Chondrocyte (in vitro differentiated cells): ENCODE measurements at regions not wholly inside any gene's neighbourhood (a gene's known extent, or its start where the extent isn't known, plus 50 kb on each side); places are given as distances from the start of the nearest gene placed in this dataset.

Experiments
- DNase-seq: peaks from one replicate; pipeline ENCODE4 v3.0.0; 2021; ENCODE audit warnings: mixed read lengths, low spot score
- H3K27ac Mint-ChIP-seq: one replicate; pipeline ENCODE4 v1.8.0; 2021; ENCODE audit warnings: mild to moderate bottlenecking, moderate library complexity, mixed read lengths; ENCODE audit not compliant: unreplicated experiment
- H3K27me3 Mint-ChIP-seq: 2 replicates; pipeline ENCODE4 v1.8.0; 2021; ENCODE audit warnings: low read depth, mixed read lengths
- H3K36me3 Mint-ChIP-seq: 2 replicates; pipeline ENCODE4 v1.8.0; 2021; ENCODE audit warnings: low read depth, mixed read lengths
- H3K4me1 Mint-ChIP-seq: 2 replicates; pipeline ENCODE4 v1.8.0; 2021; ENCODE audit warnings: low read depth, mild to moderate bottlenecking, mixed read lengths
- H3K4me3 Mint-ChIP-seq: one replicate; pipeline ENCODE4 v1.8.0; 2021; ENCODE audit warnings: mild to moderate bottlenecking, moderate library complexity, mixed read lengths; ENCODE audit not compliant: unreplicated experiment
- H3K9me3 Mint-ChIP-seq: 2 replicates; pipeline ENCODE4 v1.8.0; 2021; ENCODE audit warnings: low read depth, mixed read lengths
- CTCF ChIP-seq: fragments of 200-600 bp; sonication (generic); IDR thresholded peaks from 2 replicates; pipeline ENCODE4 v1.5.0; 2021; ENCODE audit warnings: antibody characterized with exemption, mild to moderate bottlenecking, moderate library complexity

- Mint-ChIP-seq H3K36me3 (no peaks in the 10 kb centered on the region), H3K4me1 (no peaks in the 10 kb centered on the region), H3K9me3 (peaks cover 3% of the 10 kb centered on the region), H3K4me3 (no peak overlapping the region), H3K27me3 (peaks cover 12% of the 10 kb centered on the region), H3K27ac (no peak overlapping the region)
- DNase-seq = no peak
- TF ChIP-seq CTCF = no peak
Measured at GRCh38 chr1:239736479-239736878, 350.1 kb downstream of the CHRM3 start.

GRCh38 chr1:239739375-239739774, 352.3 kb upstream of the FMN2 start:
- H3K4me1 Mint-ChIP-seq = no peaks in the 10 kb centered on the region
- H3K27me3 Mint-ChIP-seq = peaks cover 8% of the 10 kb centered on the region
- H3K9me3 Mint-ChIP-seq = peaks cover 6% of the 10 kb centered on the region

GRCh38 chr1:239739919-239740318, 351.8 kb upstream of the FMN2 start:
- Mint-ChIP-seq H3K27ac (no peak overlapping the region), H3K36me3 (no peaks in the 10 kb centered on the region), H3K27me3 (peaks cover 13% of the 10 kb centered on the region), H3K4me3 (no peak overlapping the region), H3K9me3 (peaks cover 6% of the 10 kb centered on the region), H3K4me1 (no peaks in the 10 kb centered on the region)
- TF ChIP-seq CTCF = no peak
- no peak for DNase-seq

More at GRCh38 chr1:239739375-239739774, 352.3 kb upstream of the FMN2 start:
- Mint-ChIP-seq H3K4me3 (no peak overlapping the region), H3K36me3 (no peaks in the 10 kb centered on the region), H3K27ac (no peak overlapping the region)
- DNase-seq = no peak
- no peak for TF ChIP-seq CTCF

- DNase-seq = no peak
- H3K4me3 Mint-ChIP-seq = no peak overlapping the region
- no peaks in the 10 kb centered on the region for H3K36me3 Mint-ChIP-seq
- TF ChIP-seq CTCF = no peak
- H3K27ac Mint-ChIP-seq = no peak overlapping the region
- H3K27me3 Mint-ChIP-seq = peaks cover 14% of the 10 kb centered on the region
- H3K9me3 Mint-ChIP-seq = peaks cover 6% of the 10 kb centered on the region
- no peaks in the 10 kb centered on the region for H3K4me1 Mint-ChIP-seq
Measured at GRCh38 chr1:239742416-239743109, 349.1 kb upstream of the FMN2 start.

- peaks cover 4% of the 10 kb centered on the region for H3K9me3 Mint-ChIP-seq
- no peaks in the 10 kb centered on the region for H3K36me3 Mint-ChIP-seq
- H3K27ac Mint-ChIP-seq = no peak overlapping the region
- H3K4me3 Mint-ChIP-seq = no peak overlapping the region
- no peak for DNase-seq
- no peaks in the 10 kb centered on the region for H3K4me1 Mint-ChIP-seq
- H3K27me3 Mint-ChIP-seq = peaks cover 8% of the 10 kb centered on the region
- no peak for TF ChIP-seq CTCF
Measured at GRCh38 chr1:239744851-239745250, 346.8 kb upstream of the FMN2 start.
